GM23338 (cell line): ENCODE measurements at regions not wholly inside any gene's neighbourhood (a gene's known extent, or its start where the extent isn't known, plus 50 kb on each side); places are given as distances from the start of the nearest gene placed in this dataset.

ENCODE experiments used
- ATAC-seq: fragments of 200-7000 bp; cut with Tn5 transposase; 3 replicates; pipeline ENCODE4 v1.9.1; 2020
- DNase-seq: peaks from one replicate; pipeline ENCODE4 v3.0.0-alpha.2; 2015; ENCODE audit warnings: low spot score
- H2AFZ ChIP-seq: fragments of 200-600 bp; sonication (generic); 2 replicates; pipeline ENCODE4 v1.8.0; 2016; ENCODE audit warnings: antibody characterized with exemption, mild to moderate bottlenecking, moderate library complexity
- H3F3A ChIP-seq: fragments of 200-600 bp; sonication (generic); replicated peaks from 2 replicates; pipeline ENCODE4 v1.8.0; 2017; ENCODE audit warnings: antibody characterized with exemption, mixed run types, low read depth
- H3K27ac ChIP-seq: fragments of 200-600 bp; sonication (generic); 2 replicates; pipeline ENCODE4 v1.6.1; 2016; ENCODE audit warnings: low read depth
- H3K27me3 ChIP-seq: fragments of 200-600 bp; sonication (generic); 2 replicates; pipeline ENCODE4 v1.8.0; 2016; ENCODE audit warnings: mild to moderate bottlenecking, mixed run types, moderate library complexity; ENCODE audit not compliant: insufficient read depth
- H3K36me3 ChIP-seq: fragments of 200-600 bp; sonication (generic); 2 replicates; pipeline ENCODE4 v1.8.0; 2016; ENCODE audit warnings: mild to moderate bottlenecking; ENCODE audit not compliant: insufficient read depth
- H3K4me1 ChIP-seq: fragments of 200-600 bp; sonication (generic); 2 replicates; pipeline ENCODE4 v1.8.0; 2016; ENCODE audit warnings: mild to moderate bottlenecking, moderate library complexity; ENCODE audit not compliant: insufficient read depth
- H3K4me2 ChIP-seq: fragments of 200-600 bp; sonication (generic); 2 replicates; pipeline ENCODE4 v1.7.1; 2017; ENCODE audit warnings: mixed run types
- H3K4me3 ChIP-seq: fragments of 200-600 bp; sonication (generic); 2 replicates; pipeline ENCODE4 v1.6.1; 2016; ENCODE audit warnings: mixed run types
- H3K79me2 ChIP-seq: fragments of 200-600 bp; sonication (generic); replicated peaks from 2 replicates; pipeline ENCODE4 v1.8.0; 2017; ENCODE audit warnings: mild to moderate bottlenecking; ENCODE audit not compliant: insufficient read depth
- H3K9me2 ChIP-seq: fragments of 200-600 bp; sonication (generic); 2 replicates; pipeline ENCODE4 v1.8.0; 2017; ENCODE audit not compliant: insufficient read depth
- H4K20me1 ChIP-seq: fragments of 200-600 bp; sonication (generic); replicated peaks from 2 replicates; pipeline ENCODE4 v1.8.0; 2017; ENCODE audit warnings: mild to moderate bottlenecking; ENCODE audit not compliant: insufficient read depth
- H3K27ac Mint-ChIP-seq: 2 replicates; pipeline ENCODE4 v1.8.0; 2020; ENCODE audit warnings: inconsistent platforms, mild to moderate bottlenecking, moderate library complexity, mixed read lengths
- H3K27me3 Mint-ChIP-seq: 3 replicates; pipeline ENCODE4 v1.8.0; 2022; ENCODE audit warnings: low read depth, mild to moderate bottlenecking, moderate library complexity, mixed read lengths, inconsistent platforms; ENCODE audit not compliant: insufficient read depth, poor library complexity
- H3K36me3 Mint-ChIP-seq: 3 replicates; pipeline ENCODE4 v1.8.0; 2021; ENCODE audit warnings: low read depth, mild to moderate bottlenecking, inconsistent platforms, moderate library complexity, mixed read lengths
- H3K4me1 Mint-ChIP-seq: 3 replicates; pipeline ENCODE4 v1.8.0; 2020; ENCODE audit warnings: mild to moderate bottlenecking, inconsistent platforms, mixed read lengths
- H3K4me3 Mint-ChIP-seq: 3 replicates; pipeline ENCODE4 v1.8.0; 2021; ENCODE audit warnings: moderate library complexity, mild to moderate bottlenecking, inconsistent platforms, mixed read lengths
- H3K9me3 Mint-ChIP-seq: 3 replicates; pipeline ENCODE4 v1.8.0; 2020; ENCODE audit warnings: moderate library complexity, mild to moderate bottlenecking, inconsistent platforms, mixed read lengths
- CREB1 ChIP-seq: fragments of 250-450 bp; sonication (Bioruptor Pico); IDR thresholded peaks from 2 replicates; pipeline ENCODE4 v1.5.0; 2020; ENCODE audit warnings: low read depth, mild to moderate bottlenecking, moderate library complexity
- ETS1 ChIP-seq: IDR thresholded peaks from 2 replicates; pipeline ENCODE4 v1.6.1; 2016; ENCODE audit warnings: antibody characterized with exemption
- EZH2 ChIP-seq: fragments of 200-600 bp; sonication (generic); IDR thresholded peaks from one replicate; pipeline ENCODE4 v1.8.0; 2017; ENCODE audit warnings: antibody characterized with exemption, mild to moderate bottlenecking, low read depth; ENCODE audit not compliant: unreplicated experiment
- EZH2phosphoT487 ChIP-seq: fragments of 200-600 bp; sonication (generic); IDR thresholded peaks from one replicate; pipeline ENCODE4 v1.8.1; 2018; ENCODE audit warnings: antibody characterized with exemption; ENCODE audit not compliant: unreplicated experiment
- JUNB ChIP-seq: IDR thresholded peaks from one replicate; pipeline ENCODE4 v1.6.1; 2016; ENCODE audit warnings: antibody characterized with exemption; ENCODE audit not compliant: unreplicated experiment
- NANOG ChIP-seq: IDR thresholded peaks from 2 replicates; pipeline ENCODE4 v1.6.1; 2016; ENCODE audit warnings: antibody characterized with exemption, borderline replicate concordance
- POLR2AphosphoS5 ChIP-seq: IDR thresholded peaks from 2 replicates; pipeline ENCODE4 v1.6.1; 2016; ENCODE audit warnings: antibody characterized with exemption, low read depth
- REST ChIP-seq: IDR thresholded peaks from one replicate; pipeline ENCODE4 v1.6.1; 2018; ENCODE audit warnings: antibody characterized with exemption; ENCODE audit not compliant: unreplicated experiment
- STAT1 ChIP-seq: IDR thresholded peaks from one replicate; pipeline ENCODE4 v1.6.1; 2016; ENCODE audit warnings: antibody characterized with exemption; ENCODE audit not compliant: unreplicated experiment
- ZNF114 ChIP-seq: fragments of 250-450 bp; sonication (Bioruptor Pico); IDR thresholded peaks from 2 replicates; pipeline ENCODE4 v1.5.0; 2020; ENCODE audit warnings: mild to moderate bottlenecking, moderate library complexity
- ZNF331 ChIP-seq: fragments of 250-450 bp; sonication (Bioruptor Pico); IDR thresholded peaks from 2 replicates; pipeline ENCODE4 v1.5.0; 2020; ENCODE audit warnings: low read depth, mild to moderate bottlenecking, moderate library complexity
- TF ChIP-seq, protein P1 (sequence below), 2 experiments: fragments of 200-600 bp in 1 of 2; sonication (generic) in 1 of 2; conservative IDR thresholded peaks; 2 replicates each; pipeline versions ENCODE4 v1.5.1 to v1.6.1; 2016 to 2017; ENCODE audit warnings: antibody characterized with exemption in 2 of 2, low read depth in 2 of 2, mild to moderate bottlenecking in 2 of 2, moderate library complexity in 1 of 2

GRCh38 chr1:29712284-29712651, 475.9 kb downstream of the PTPRU start:
- Histone ChIP-seq H3K4me1 (no peaks in the 10 kb centered on the region), H3K9me2 (no peaks in the 10 kb centered on the region), H3K4me3 (no peak overlapping the region), H3K79me2 (no peaks in the 10 kb centered on the region), H3K36me3 (no peaks in the 10 kb centered on the region), H2AFZ (no peak overlapping the region), H3K27me3 (no peaks in the 10 kb centered on the region), H3K4me2 (no peak overlapping the region), H4K20me1 (no peaks in the 10 kb centered on the region), H3K27ac (no peak overlapping the region), H3F3A (no peaks in the 10 kb centered on the region)
- TF ChIP-seq ZNF114 (CRISPR knock-in tag) (no peak), JUNB (no peak)
- Mint-ChIP-seq H3K4me1 (peaks cover 18% of the 10 kb centered on the region), H3K27ac (no peak overlapping the region), H3K27me3 (peaks cover 9% of the 10 kb centered on the region), H3K36me3 (no peaks in the 10 kb centered on the region), H3K4me3 (no peak overlapping the region), H3K9me3 (peaks cover 22% of the 10 kb centered on the region)
- no peak for DNase-seq
- no peak for ATAC-seq

- ATAC-seq (no peak), DNase-seq (no peak)
- no peaks in the 10 kb centered on the region for H3K27me3 ChIP-seq
- H3K9me2 ChIP-seq: no peaks in the 10 kb centered on the region
- no peak overlapping the region for H3K4me3 ChIP-seq
- no peak for TF ChIP-seq EZH2
- no peak for TF ChIP-seq EZH2phosphoT487
- H3K4me3 Mint-ChIP-seq: no peak overlapping the region
- no peak overlapping the region for H3K27ac Mint-ChIP-seq
- H3K36me3 ChIP-seq: no peaks in the 10 kb centered on the region
- no peaks in the 10 kb centered on the region for H3F3A ChIP-seq
- no peaks in the 10 kb centered on the region for H3K79me2 ChIP-seq
- H3K36me3 Mint-ChIP-seq: no peaks in the 10 kb centered on the region
- H4K20me1 ChIP-seq: no peaks in the 10 kb centered on the region
- H3K27ac ChIP-seq: no peak overlapping the region
- H2AFZ ChIP-seq: no peak overlapping the region
- H3K9me3 Mint-ChIP-seq: peaks cover 16% of the 10 kb centered on the region
- peaks cover 18% of the 10 kb centered on the region for H3K4me1 Mint-ChIP-seq
- H3K4me1 ChIP-seq: no peaks in the 10 kb centered on the region
- H3K4me2 ChIP-seq: no peak overlapping the region
- peaks cover 9% of the 10 kb centered on the region for H3K27me3 Mint-ChIP-seq
Measured at GRCh38 chr1:29711582-29712283, 475.4 kb downstream of the PTPRU start.

DNA sequence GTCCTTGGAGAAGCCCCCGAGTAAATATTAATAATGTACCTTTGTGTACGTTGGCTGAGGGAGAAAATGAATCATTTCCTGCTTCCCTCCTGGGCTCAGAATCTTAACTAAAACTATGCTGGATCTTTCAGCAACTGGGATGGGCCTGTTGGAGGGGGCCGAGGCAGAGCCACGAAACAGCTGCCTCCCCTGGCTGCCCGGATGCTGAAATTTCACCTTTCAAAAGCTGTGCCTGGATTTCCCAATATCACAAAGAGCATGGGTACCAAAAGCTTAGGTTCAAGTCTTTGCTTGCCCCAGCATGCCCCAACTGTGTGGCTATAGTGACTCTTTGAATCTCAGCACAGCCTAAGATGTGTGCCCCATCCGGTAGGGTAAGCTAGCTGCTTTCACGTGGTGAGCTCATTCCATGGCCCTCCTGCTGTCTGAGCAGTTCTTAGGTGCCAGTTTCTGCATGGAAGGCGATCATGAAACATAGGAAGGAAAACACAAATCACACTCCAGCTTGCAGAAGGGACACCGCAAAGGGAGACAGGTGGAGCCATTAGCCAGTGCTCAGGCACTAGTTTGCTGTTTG, 473.5 kb downstream of the PTPRU start:
- no peak for ATAC-seq
- H3K4me2 ChIP-seq: no peak overlapping the region
- Mint-ChIP-seq H3K36me3 (no peaks in the 10 kb centered on the region), H3K27ac (no peak overlapping the region; the same call in 1 of the 2 replicates), H3K27me3 (peaks cover 10% of the 10 kb centered on the region), H3K9me3 (no peaks in the 10 kb centered on the region; the same call in 1 of the 3 replicates), H3K4me1 (peaks cover 20% of the 10 kb centered on the region), H3K4me3 (no peak overlapping the region)
- H3K4me3 ChIP-seq: no peak overlapping the region
- H3K9me2 ChIP-seq: 0 out of 2 replicates have a peak, but pooled peaks cover 5% of the 10 kb centered on the region
- no peaks in the 10 kb centered on the region for H3F3A ChIP-seq
- H2AFZ ChIP-seq: peak overlapping the region; percentile 66; the same call in 1 of the 2 replicates
- no peaks in the 10 kb centered on the region for H3K36me3 ChIP-seq
- no peaks in the 10 kb centered on the region for H3K4me1 ChIP-seq
- H4K20me1 ChIP-seq: no peaks in the 10 kb centered on the region
- no peak for DNase-seq
- H3K79me2 ChIP-seq: no peaks in the 10 kb centered on the region
- no peak overlapping the region for H3K27ac ChIP-seq
- no peaks in the 10 kb centered on the region for H3K27me3 ChIP-seq
- no peak for TF ChIP-seq CREB1 (CRISPR knock-in tag)
- no peak for TF ChIP-seq ETS1
- no peak for TF ChIP-seq NANOG
- TF ChIP-seq, protein P1, sequence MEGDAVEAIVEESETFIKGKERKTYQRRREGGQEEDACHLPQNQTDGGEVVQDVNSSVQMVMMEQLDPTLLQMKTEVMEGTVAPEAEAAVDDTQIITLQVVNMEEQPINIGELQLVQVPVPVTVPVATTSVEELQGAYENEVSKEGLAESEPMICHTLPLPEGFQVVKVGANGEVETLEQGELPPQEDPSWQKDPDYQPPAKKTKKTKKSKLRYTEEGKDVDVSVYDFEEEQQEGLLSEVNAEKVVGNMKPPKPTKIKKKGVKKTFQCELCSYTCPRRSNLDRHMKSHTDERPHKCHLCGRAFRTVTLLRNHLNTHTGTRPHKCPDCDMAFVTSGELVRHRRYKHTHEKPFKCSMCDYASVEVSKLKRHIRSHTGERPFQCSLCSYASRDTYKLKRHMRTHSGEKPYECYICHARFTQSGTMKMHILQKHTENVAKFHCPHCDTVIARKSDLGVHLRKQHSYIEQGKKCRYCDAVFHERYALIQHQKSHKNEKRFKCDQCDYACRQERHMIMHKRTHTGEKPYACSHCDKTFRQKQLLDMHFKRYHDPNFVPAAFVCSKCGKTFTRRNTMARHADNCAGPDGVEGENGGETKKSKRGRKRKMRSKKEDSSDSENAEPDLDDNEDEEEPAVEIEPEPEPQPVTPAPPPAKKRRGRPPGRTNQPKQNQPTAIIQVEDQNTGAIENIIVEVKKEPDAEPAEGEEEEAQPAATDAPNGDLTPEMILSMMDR (conservative IDR thresholded peaks at IDR 0.05; ENCODE audit: low read depth in 2 of 2): no peak
- no peak for TF ChIP-seq STAT1
- TF ChIP-seq POLR2AphosphoS5: no peak
- no peak for TF ChIP-seq REST
- TF ChIP-seq EZH2: no peak
- no peak for TF ChIP-seq JUNB
- TF ChIP-seq ZNF114 (CRISPR knock-in tag): no peak
- TF ChIP-seq EZH2phosphoT487: no peak
- no peak for TF ChIP-seq ZNF331 (CRISPR knock-in tag)
